ENCODE measurements at regions not wholly inside any gene's neighbourhood (a gene's known extent, or its start where the extent isn't known, plus 50 kb on each side); places are given as distances from the start of the nearest gene placed in this dataset.

DNA sequence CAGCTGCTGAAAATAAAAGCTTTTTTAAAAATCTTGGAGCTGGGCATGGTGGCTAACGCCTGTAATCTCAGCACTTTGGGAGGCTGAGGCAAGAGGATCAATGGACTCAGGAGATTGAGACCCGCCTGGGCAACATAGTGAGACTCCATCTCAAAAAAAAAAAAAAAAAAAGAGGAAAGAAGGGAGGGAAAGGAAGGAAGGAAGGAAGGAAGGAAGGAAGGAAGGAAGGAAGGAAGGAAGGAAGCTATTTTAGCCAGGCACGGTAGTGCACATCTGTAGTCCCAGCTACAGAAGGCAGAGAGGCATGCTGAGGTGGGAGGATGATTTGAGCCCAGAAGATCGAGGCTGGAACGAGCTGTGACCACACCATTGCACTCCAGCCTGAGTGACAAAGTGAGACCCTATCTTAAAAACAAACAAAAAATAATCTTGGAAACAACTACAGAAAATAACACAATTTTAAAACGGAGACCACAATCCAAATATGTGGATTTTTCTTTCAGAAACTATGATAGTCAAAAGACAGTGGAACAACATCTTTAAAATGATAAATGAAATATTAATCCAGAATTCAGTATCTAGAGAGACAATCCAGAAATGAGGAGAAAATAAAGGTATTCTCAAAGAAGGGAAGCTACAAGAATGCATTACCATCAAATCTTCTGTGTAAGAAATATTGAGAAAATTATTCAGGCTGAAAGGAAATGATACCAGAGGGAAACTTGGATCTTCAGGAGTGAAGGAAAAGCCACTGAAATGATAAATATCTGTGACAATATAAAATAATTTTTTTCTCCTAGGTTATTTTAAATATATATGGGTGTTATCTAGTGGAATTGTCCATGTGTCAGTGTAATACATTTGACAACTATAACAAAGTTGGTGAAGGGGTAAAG, 182.0 kb downstream of the GPX5 start:
- Mint-ChIP-seq H3K9me3 (ENCODE audit: unreplicated experiment) (peaks cover 16% of the 10 kb centered on the region), H3K4me3 (ENCODE audit: unreplicated experiment) (peak overlapping the region; percentile 93), H3K36me3 (ENCODE audit: unreplicated experiment) (peaks cover 20% of the 10 kb centered on the region), H3K27me3 (ENCODE audit: unreplicated experiment) (no peaks in the 10 kb centered on the region), H3K4me1 (ENCODE audit: low read depth, unreplicated experiment) (no peaks in the 10 kb centered on the region), H3K27ac (ENCODE audit: unreplicated experiment) (no peak overlapping the region)
- TF ChIP-seq, protein P1, sequence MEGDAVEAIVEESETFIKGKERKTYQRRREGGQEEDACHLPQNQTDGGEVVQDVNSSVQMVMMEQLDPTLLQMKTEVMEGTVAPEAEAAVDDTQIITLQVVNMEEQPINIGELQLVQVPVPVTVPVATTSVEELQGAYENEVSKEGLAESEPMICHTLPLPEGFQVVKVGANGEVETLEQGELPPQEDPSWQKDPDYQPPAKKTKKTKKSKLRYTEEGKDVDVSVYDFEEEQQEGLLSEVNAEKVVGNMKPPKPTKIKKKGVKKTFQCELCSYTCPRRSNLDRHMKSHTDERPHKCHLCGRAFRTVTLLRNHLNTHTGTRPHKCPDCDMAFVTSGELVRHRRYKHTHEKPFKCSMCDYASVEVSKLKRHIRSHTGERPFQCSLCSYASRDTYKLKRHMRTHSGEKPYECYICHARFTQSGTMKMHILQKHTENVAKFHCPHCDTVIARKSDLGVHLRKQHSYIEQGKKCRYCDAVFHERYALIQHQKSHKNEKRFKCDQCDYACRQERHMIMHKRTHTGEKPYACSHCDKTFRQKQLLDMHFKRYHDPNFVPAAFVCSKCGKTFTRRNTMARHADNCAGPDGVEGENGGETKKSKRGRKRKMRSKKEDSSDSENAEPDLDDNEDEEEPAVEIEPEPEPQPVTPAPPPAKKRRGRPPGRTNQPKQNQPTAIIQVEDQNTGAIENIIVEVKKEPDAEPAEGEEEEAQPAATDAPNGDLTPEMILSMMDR (IDR thresholded peaks at IDR 0.05; ENCODE audit: partially characterized antibody, unreplicated experiment), result no peak
- DNase-seq, result no peak

DNA sequence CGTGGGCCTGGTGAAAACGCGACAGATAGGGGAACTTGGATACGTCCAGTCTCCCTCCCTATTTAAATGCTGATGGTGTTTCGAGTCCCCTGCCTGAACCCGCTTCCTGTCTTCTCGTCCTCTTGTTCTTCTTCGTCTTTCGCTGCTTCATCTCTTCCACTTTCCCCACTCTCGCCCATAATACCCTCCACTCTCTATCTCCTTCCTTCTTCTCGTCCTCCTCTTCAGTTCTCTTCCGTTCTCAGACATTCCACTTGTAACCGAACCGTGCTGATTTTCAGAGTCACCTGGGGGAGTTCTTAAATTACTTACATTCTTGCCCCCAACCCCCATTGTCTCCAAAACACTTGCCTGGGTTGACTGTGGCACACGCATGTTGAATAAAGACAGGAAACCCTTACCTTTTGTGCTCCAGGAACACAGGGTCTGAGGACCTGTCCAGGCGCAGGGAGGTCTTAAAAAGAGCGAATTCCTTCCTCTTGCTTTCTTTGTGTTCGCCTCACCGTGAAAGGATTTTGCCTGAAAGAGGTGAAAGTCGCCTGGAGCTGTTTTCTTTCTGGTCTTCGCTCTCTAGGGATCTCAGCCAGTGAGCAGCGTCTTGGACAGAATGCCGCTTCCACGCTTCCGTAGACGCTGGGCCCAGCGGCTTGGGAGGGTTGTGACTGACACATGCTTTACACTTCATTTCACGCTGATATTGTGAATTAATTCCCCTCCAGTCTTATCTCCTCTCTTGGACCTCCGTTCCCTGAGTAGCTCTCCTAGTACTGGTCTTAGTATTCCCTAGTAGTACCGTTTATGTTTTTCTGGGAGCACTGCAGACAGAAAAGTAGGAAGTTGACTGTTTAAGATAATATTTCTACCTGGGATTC, 184.0 kb downstream of the GPX5 start:
- H3K27me3 Mint-ChIP-seq (ENCODE audit: unreplicated experiment), result no peaks in the 10 kb centered on the region
- TF ChIP-seq, protein P1 (IDR thresholded peaks at IDR 0.05; ENCODE audit: partially characterized antibody, unreplicated experiment), result no peak
- peak; percentile 45 for DNase-seq
- peaks cover 20% of the 10 kb centered on the region for H3K36me3 Mint-ChIP-seq (ENCODE audit: unreplicated experiment)
- H3K4me1 Mint-ChIP-seq (ENCODE audit: low read depth, unreplicated experiment), result no peaks in the 10 kb centered on the region
- H3K27ac Mint-ChIP-seq (ENCODE audit: unreplicated experiment), result peak overlapping the region; percentile 79
- H3K9me3 Mint-ChIP-seq (ENCODE audit: unreplicated experiment), result peaks cover 16% of the 10 kb centered on the region
- H3K4me3 Mint-ChIP-seq (ENCODE audit: unreplicated experiment), result peak overlapping the region; percentile 93

DNA sequence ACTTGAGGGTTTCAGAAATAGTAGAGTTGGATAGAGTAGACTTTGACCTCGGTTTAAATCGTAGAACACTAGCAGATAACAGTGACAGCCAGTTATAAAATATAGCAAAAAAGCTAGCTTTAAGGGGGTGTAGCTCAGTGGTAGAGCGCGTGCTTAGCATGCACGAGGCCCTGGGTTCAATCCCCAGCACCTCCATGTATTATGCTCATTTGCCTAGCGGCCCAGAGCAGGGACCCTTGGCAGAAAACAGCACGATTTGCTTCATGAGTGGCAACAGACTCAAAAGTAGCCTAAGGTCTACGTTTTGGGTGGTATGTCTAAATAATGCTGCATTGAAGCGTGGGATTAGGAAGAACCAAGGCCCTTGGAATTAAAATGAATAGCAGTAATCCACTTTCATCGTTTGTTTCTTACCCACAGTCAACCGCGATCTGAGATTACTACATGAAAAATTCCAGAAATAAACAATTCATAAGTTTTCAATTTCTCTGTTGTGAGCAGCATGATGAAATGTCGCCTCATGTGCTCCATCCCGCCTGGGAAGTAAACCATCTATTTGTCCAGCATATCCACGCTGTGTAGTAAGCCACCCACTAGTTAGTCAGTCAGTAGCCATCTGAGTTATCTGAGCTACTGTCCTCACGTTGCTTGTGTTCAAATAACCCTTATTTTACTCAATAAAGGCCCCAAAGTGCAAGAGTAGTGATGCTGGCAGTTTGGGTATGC, 184.9 kb downstream of the GPX5 start:
- H3K27me3 Mint-ChIP-seq (ENCODE audit: unreplicated experiment), result no peaks in the 10 kb centered on the region
- peak overlapping the region; percentile 79 for H3K27ac Mint-ChIP-seq (ENCODE audit: unreplicated experiment)
- peaks cover 16% of the 10 kb centered on the region for H3K9me3 Mint-ChIP-seq (ENCODE audit: unreplicated experiment)
- no peaks in the 10 kb centered on the region for H3K4me1 Mint-ChIP-seq (ENCODE audit: low read depth, unreplicated experiment)
- H3K4me3 Mint-ChIP-seq (ENCODE audit: unreplicated experiment), result peak overlapping the region; percentile 93
- TF ChIP-seq, protein P1 (IDR thresholded peaks at IDR 0.05; ENCODE audit: partially characterized antibody, unreplicated experiment), result no peak
- no peak for DNase-seq
- H3K36me3 Mint-ChIP-seq (ENCODE audit: unreplicated experiment), result peaks cover 20% of the 10 kb centered on the region

DNA sequence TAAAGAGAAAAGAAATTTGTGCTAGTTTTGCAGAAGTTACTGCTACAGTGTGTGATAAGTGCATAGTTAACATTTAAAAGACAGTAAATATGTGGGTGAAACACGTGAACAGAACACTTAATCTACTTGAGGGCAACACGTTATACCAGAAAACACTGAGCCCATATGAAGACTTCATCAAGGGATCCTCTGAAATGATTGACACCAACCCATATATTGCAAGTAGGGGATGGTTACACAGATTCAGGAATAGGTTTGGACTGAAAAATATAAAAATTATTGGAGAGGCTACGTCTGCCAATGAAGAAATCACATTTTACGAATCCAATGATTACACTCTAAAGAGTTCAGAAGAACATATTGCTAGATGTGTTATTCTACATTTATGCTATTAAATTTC, 185.6 kb downstream of the GPX5 start:
- DNase-seq, result no peak
- no peak overlapping the region for H3K4me3 Mint-ChIP-seq (ENCODE audit: unreplicated experiment)
- no peak overlapping the region for H3K27ac Mint-ChIP-seq (ENCODE audit: unreplicated experiment)
- TF ChIP-seq, protein P1 (IDR thresholded peaks at IDR 0.05; ENCODE audit: partially characterized antibody, unreplicated experiment), result no peak
- peaks cover 16% of the 10 kb centered on the region for H3K9me3 Mint-ChIP-seq (ENCODE audit: unreplicated experiment)
- H3K27me3 Mint-ChIP-seq (ENCODE audit: unreplicated experiment), result no peaks in the 10 kb centered on the region
- no peaks in the 10 kb centered on the region for H3K4me1 Mint-ChIP-seq (ENCODE audit: low read depth, unreplicated experiment)
- H3K36me3 Mint-ChIP-seq (ENCODE audit: unreplicated experiment), result peaks cover 20% of the 10 kb centered on the region

Measured in glutamatergic neuron (in vitro differentiated cells).